Neural progenitor cell (in vitro differentiated cells): ENCODE measurements at regions not wholly inside any gene's neighbourhood (a gene's known extent, or its start where the extent isn't known, plus 50 kb on each side); places are given as distances from the start of the nearest gene placed in this dataset.

Experiments used
- CTCF ChIP-seq: fragments of 200-600 bp; sonication (generic); IDR thresholded peaks from 2 replicates; pipeline ENCODE4 v1.5.1; 2017; ENCODE audit warnings: antibody characterized with exemption, mild to moderate bottlenecking
- EZH2phosphoT487 ChIP-seq: fragments of 200-600 bp; sonication (generic); IDR thresholded peaks from 2 replicates; pipeline ENCODE4 v1.6.1; 2017; ENCODE audit warnings: antibody characterized with exemption

GRCh38 chr12:68468036-68468435 is 135.9 kb upstream of the MDM1 start:
- TF ChIP-seq CTCF (no peak), EZH2phosphoT487 (no peak)
